ENCODE measurements at regions not wholly inside any gene's neighbourhood (a gene's known extent, or its start where the extent isn't known, plus 50 kb on each side); places are given as distances from the start of the nearest gene placed in this dataset.
A peak's percentile ranks its signal among the peaks of the same experiment; 100 is the strongest.
"Not testable (repeated sequence)": the region's sequence is repeated elsewhere in the genome, so short reads cannot be mapped to it uniquely, and the experiment has no call there.

GRCh38 chr6:27669295-27669623 is 196.4 kb upstream of the ZNF184 start:
- Mint-ChIP-seq H3K27me3 (ENCODE audit: low read depth) (peaks cover 96% of the 10 kb centered on the region), H3K9me3 (no peaks in the 10 kb centered on the region)

GRCh38 chr6:27668442-27669294 is 195.8 kb upstream of the ZNF184 start:
- Mint-ChIP-seq H3K4me1 (peaks cover 48% of the 10 kb centered on the region), H3K36me3 (ENCODE audit: low read depth) (no peaks in the 10 kb centered on the region), H3K4me3 (peak overlapping the region; percentile 85), H3K27me3 (ENCODE audit: low read depth) (peaks cover 90% of the 10 kb centered on the region), H3K9me3 (no peaks in the 10 kb centered on the region), H3K27ac (ENCODE audit: unreplicated experiment) (no peak overlapping the region)
- DNase-seq (ENCODE audit: low read depth, low spot score) = peak; percentile 54
- no peak for TF ChIP-seq CTCF (conservative IDR thresholded peaks at IDR 0.05)

More at GRCh38 chr6:27669295-27669623, 196.4 kb upstream of the ZNF184 start:
- DNase-seq (ENCODE audit: low read depth, low spot score) = no peak
- Mint-ChIP-seq H3K36me3 (ENCODE audit: low read depth) (no peaks in the 10 kb centered on the region), H3K4me3 (peak overlapping the region; percentile 85), H3K4me1 (peaks cover 48% of the 10 kb centered on the region), H3K27ac (ENCODE audit: unreplicated experiment) (no peak overlapping the region)
- no peak for TF ChIP-seq CTCF (conservative IDR thresholded peaks at IDR 0.05)

- H3K9me3 Mint-ChIP-seq = no peaks in the 10 kb centered on the region
- peaks cover 89% of the 10 kb centered on the region for H3K27me3 Mint-ChIP-seq (ENCODE audit: low read depth)
- no peak overlapping the region for H3K27ac Mint-ChIP-seq (ENCODE audit: unreplicated experiment)
- no peak for DNase-seq (ENCODE audit: low read depth, low spot score)
- H3K36me3 Mint-ChIP-seq (ENCODE audit: low read depth) = no peaks in the 10 kb centered on the region
- peak overlapping the region; percentile 85 for H3K4me3 Mint-ChIP-seq
- TF ChIP-seq CTCF (conservative IDR thresholded peaks at IDR 0.05) = no peak
- H3K4me1 Mint-ChIP-seq = peaks cover 50% of the 10 kb centered on the region
These were observed 194.9 kb upstream of the ZNF184 start for GRCh38 chr6:27667657-27668441.

GRCh38 chr6:27667016-27667656 is 194.2 kb upstream of the ZNF184 start:
- H3K4me1 Mint-ChIP-seq = peaks cover 46% of the 10 kb centered on the region
- H3K4me3 Mint-ChIP-seq = peak overlapping the region; percentile 85
- TF ChIP-seq CTCF (conservative IDR thresholded peaks at IDR 0.05) = no peak
- peaks cover 86% of the 10 kb centered on the region for H3K27me3 Mint-ChIP-seq (ENCODE audit: low read depth)
- no peaks in the 10 kb centered on the region for H3K36me3 Mint-ChIP-seq (ENCODE audit: low read depth)
- no peak overlapping the region for H3K27ac Mint-ChIP-seq (ENCODE audit: unreplicated experiment)
- DNase-seq (ENCODE audit: low read depth, low spot score) = no peak
- H3K9me3 Mint-ChIP-seq = no peaks in the 10 kb centered on the region

- Mint-ChIP-seq H3K27me3 (ENCODE audit: low read depth) (peaks cover 45% of the 10 kb centered on the region), H3K4me3 (no peak overlapping the region), H3K9me3 (no peaks in the 10 kb centered on the region), H3K27ac (ENCODE audit: unreplicated experiment) (no peak overlapping the region), H3K36me3 (ENCODE audit: low read depth) (no peaks in the 10 kb centered on the region), H3K4me1 (peaks cover 13% of the 10 kb centered on the region)
- no peak for DNase-seq (ENCODE audit: low read depth, low spot score)
- TF ChIP-seq CTCF (conservative IDR thresholded peaks at IDR 0.05) = no peak
These were observed 189.9 kb upstream of the ZNF184 start for GRCh38 chr6:27662769-27663168.

- not testable (repeated sequence) for H3K4me1 Mint-ChIP-seq; H3K27ac Mint-ChIP-seq (ENCODE audit: unreplicated experiment)
These were observed 189.3 kb upstream of the ZNF184 start for GRCh38 chr6:27662212-27662611.

GRCh38 chr6:27653143-27653825 is 180.4 kb upstream of the ZNF184 start:
- H3K9me3 Mint-ChIP-seq; H3K27ac Mint-ChIP-seq (ENCODE audit: unreplicated experiment); DNase-seq (ENCODE audit: low read depth, low spot score); H3K4me3 Mint-ChIP-seq; H3K36me3 Mint-ChIP-seq (ENCODE audit: low read depth): not testable (repeated sequence)
- Mint-ChIP-seq H3K4me1 (peaks cover 14% of the 10 kb centered on the region), H3K27me3 (ENCODE audit: low read depth) (peaks cover 10% of the 10 kb centered on the region)

More at GRCh38 chr6:27662212-27662611, 189.3 kb upstream of the ZNF184 start:
- H3K27me3 Mint-ChIP-seq (ENCODE audit: low read depth) = peaks cover 39% of the 10 kb centered on the region
- DNase-seq (ENCODE audit: low read depth, low spot score); H3K4me3 Mint-ChIP-seq; H3K9me3 Mint-ChIP-seq; H3K36me3 Mint-ChIP-seq (ENCODE audit: low read depth): not testable (repeated sequence)
